ENCODE measurements at regions not wholly inside any gene's neighbourhood (a gene's known extent, or its start where the extent isn't known, plus 50 kb on each side); places are given as distances from the start of the nearest gene placed in this dataset.

GRCh38 chr2:173419506-173419905 is 64.8 kb downstream of the CDCA7 start:
- no peak for DNase-seq

DNA sequence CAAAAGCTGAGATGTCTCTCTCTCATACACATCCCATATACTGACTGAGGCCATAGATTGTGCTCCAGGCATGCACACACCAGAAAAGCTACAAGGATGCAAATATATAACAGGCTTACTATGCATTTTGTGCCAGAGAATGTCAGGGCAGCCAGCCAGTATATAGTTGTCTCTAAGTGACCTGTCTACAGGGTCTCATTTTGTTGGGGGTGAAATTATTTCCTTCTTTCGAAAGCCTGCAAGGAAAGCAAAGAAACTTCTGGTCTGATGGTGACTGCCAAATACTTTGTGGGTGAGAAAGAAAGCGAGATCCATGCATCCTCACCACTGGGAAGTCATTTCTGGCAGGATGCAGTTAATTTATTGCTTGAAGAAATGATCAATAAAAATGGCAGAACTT is 70.2 kb downstream of the CDCA7 start:
- DNase-seq: no peak

- DNase-seq: no peak
Observed at GRCh38 chr2:173427887-173428668, 73.4 kb downstream of the CDCA7 start.

DNA sequence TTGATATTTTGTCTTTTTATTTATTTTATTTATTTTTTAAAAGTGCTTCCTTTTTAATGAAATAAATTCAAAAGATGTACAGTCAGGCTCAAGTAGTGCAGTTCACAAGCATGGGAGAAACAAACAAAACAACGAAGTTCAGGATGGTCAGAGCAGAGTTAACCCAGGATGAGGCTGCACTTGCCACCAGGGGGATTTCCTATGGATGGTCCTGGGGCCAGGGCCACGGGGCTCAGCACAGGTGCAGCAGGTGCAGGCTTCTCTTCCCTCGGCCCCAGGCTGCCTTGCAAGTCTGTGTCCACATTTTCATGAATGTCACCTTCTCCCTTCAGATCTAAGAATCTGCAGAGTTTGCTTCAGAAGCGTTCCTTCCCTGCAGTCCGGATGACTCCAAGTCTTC is 76.5 kb downstream of the CDCA7 start:
- DNase-seq: no peak

DNA sequence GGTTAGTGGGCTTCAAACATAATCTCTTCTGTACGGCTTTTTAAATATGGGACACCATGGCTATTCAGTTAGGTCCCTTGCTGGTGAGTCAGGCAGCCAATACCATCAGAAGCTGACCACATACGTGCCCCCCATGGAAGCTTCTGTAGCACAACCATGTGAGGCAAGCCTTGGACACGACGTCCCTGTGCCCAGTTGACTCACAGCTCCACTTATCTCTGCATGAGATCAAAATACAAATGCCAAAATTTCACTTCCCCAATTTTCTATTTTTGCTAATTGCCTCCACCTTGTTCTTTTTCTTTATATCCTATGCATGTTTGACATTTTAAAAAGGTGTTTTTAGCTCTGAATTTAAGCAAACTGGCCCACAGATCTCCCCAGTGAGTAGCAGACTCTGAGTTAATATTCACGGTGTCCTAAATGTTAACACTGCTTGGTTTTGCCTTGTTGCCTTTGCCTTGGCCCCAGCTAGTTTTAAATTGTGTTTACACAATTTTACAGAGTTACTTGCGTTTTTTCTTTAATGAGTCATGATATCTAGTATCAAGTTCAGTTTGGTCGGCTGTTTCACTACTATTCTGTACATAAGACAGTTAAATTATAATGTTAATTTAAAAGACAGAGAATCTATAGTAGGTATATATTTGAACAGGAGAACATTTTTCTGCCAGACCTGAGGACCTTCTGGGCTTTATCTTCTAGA is 77.5 kb downstream of the CDCA7 start:
- no peak for DNase-seq

DNA sequence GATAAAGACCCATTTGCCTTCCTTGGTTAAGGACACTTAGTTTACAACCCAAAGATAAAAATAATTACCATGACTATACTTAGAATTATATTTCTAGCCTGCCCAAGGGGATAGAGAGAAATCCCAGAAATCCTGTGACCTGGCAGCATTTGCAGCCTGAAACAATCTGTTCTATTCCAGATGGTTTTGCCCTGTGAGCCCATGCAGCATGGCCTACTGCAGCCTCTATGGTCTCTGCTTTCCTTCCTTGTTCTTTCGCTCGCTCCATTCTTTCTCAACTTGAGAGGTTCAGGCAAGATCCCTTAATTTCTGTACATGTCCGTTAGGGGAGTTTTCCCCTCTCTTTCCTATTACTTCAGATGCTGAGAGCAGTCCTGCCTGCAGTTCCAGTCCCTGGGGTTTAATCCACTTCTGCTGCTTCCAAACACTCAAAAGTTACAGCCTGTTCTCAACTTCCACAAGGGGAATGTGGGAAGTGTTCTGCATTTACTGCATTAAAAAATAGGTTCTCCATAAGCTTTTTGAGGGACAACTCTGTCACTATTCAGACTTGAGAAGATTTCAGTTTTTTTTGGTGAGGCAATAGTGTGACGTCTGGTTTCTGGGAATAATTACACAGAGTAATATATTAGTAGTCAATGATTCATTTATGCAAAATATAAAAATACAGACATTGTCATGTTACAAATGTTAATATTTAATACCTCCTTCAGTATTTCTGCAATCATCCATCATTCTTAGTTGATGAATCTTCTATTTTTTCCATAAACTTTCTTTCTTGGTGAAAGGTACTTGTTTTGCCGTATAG is 80.3 kb downstream of the CDCA7 start:
- DNase-seq: no peak

GRCh38 chr2:173435574-173435973 is 80.9 kb downstream of the CDCA7 start:
- DNase-seq: no peak

GRCh38 chr2:173436088-173436487 is 81.4 kb downstream of the CDCA7 start:
- DNase-seq: no peak

DNA sequence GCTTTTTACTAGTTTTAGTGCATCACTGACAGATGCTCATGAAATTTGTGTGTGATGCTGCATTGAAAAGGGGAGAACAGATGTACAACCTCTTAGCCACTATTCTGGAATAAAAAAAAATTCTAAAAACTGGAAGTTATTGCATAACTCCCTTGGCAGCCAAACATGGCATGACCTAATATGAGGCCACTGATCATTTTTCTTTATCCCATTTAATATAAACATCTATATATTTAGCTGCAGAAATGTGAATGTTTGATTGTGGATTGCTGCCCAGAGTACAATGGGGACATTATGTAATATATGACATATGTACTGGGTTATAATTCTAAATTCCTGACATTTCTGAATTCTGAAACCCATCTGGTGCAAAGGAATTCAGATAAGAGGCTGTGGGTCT is 86.5 kb downstream of the CDCA7 start:
- no peak for DNase-seq

- no peak for DNase-seq
Observed at GRCh38 chr2:173442542-173442941, 87.9 kb downstream of the CDCA7 start.

- no peak for DNase-seq
Observed at GRCh38 chr2:173446722-173447121, 92.0 kb downstream of the CDCA7 start.

DNA sequence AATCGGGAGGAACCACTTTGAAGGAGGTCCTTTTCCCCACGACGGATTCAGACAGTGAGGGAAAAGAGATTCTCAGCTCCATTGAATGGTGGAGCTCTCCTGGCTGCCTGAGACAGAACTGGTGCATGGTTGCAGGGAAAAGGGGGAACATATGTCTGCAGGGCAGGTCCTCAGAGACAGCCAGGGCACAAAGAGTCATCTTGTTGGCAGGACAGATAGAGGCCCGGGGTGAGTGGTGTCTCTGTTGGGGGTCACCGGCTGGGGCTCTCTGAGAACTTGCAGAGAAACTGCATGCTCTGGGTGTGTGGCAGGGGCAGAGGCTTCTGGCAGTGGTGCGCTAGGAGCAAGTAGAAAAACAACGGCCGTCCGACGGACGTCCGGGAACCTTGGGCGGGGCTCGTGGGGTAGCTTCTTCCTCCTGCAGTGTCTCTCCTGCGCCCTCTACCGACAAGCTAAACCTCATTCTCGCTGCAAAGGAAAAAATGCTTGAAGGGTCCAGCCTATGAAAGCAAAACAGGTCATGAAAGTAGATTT is 94.3 kb downstream of the CDCA7 start:
- peak; percentile 62 to 66 for DNase-seq

DNA sequence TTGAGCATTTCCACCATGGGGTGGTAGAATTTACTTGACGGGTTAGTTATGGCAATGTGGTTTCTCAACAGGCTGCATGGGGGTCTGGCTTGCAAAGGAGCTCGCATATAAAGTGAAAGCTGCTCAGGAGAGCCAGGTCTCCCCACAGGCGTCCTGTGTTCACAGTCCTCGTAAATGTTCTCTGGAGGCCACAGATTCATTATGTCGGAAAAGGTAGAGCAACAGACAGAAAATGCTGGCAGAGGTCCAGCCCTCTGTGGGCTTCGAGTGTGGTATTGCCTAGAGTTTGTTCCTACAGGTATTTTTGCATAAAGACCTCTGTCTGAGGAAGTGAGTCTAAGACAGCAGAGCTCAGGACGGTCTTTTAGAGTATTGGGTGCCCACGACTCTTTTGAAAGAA is 96.4 kb downstream of the CDCA7 start:
- DNase-seq: no peak

DNA sequence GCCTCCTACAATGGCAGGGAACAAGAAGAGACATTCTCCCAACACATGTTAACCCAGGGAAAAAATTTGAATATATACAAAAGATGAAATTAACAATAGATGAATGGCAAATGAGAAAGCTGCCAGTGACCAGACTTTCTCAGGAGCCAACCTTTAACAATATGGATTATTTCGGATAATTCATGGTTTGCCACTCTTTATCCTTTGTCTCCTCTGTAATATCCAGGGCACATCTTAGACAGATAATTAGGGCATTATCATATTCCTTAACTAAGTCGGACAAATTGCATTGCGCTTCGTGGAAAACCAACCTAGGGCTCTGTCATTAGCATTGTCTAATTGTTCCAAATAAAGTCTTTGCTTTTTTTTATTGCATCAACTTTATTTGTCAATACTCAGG is 97.3 kb downstream of the CDCA7 start:
- DNase-seq: no peak

DNA sequence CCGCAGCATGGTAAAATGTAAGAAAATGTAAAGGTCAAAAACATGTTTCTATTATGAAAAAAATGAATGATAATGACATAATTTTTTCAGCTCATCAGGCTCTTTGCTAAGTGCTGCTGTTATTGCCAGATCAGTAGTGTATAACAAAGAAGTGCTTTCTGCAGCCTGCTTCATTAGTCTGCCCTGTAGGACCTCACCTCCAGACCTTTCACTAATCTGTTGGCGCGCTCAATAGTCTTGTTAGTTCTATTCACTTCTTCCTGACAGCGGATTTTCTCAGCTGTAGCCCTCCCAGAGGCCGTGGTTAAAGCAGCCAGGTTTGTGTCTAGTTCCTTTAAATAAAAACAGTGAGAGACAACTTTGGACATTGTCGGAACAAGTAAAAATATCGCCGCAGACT is 97.7 kb downstream of the CDCA7 start:
- no peak for DNase-seq

DNA sequence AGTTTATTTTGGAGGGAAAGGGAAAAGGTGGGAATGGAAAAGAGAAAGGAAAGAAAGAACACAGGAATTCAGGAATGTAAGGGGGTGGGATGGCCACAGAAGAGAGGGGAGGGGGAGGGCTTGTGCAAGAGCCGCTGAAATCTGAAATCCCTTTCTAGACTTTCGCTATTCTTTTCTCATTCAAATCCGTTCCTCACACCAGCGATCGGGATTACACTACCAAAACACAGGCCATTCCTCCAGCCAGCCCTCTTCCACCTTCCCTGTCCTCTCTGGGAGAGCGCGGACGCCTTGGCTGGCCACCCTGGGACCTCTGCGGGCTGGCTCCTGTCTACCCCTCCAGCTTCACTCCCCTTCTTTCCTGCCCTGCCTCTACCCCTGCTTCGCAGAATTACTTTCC is 102.3 kb downstream of the CDCA7 start:
- no peak for DNase-seq

- no peak for DNase-seq
Observed at GRCh38 chr2:173457366-173457765, 102.7 kb downstream of the CDCA7 start.

DNA sequence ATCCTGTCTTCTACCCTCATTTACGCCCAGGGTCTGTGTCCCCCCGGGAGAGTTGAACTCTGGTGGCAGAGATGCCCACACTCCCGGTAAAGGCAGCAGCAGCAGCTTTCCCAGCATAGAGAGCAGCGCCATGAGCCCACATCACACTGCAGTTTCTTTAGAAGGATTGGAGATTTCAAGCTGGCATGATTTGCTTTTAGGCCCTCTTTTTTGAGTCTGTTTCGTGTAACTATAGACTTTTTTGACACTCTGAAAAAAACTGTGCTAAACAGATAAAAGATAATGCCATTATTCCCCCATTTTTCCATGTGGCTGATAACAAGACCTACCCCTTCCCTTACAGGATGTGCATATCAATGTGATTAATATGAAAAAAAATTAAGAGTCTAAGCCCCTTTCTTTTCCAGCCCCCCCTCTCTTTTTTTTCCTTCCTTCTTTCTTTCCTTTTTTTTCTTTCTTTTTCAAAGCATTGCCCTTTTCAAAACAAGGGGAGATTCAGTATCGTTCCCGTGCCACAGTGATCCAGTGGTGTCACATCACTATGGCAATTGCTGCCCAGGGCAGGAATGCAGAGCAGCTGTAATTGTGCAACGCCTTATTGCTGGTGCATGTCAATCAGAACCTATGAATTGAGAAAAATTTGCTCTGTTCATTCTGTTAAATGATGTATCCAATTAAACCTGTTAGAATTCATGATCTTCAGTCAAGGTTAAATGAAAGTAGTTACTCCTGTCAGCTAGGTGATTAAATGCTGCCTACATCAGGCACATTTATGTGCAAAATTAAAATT is 104.5 kb downstream of the CDCA7 start:
- DNase-seq: no peak

DNA sequence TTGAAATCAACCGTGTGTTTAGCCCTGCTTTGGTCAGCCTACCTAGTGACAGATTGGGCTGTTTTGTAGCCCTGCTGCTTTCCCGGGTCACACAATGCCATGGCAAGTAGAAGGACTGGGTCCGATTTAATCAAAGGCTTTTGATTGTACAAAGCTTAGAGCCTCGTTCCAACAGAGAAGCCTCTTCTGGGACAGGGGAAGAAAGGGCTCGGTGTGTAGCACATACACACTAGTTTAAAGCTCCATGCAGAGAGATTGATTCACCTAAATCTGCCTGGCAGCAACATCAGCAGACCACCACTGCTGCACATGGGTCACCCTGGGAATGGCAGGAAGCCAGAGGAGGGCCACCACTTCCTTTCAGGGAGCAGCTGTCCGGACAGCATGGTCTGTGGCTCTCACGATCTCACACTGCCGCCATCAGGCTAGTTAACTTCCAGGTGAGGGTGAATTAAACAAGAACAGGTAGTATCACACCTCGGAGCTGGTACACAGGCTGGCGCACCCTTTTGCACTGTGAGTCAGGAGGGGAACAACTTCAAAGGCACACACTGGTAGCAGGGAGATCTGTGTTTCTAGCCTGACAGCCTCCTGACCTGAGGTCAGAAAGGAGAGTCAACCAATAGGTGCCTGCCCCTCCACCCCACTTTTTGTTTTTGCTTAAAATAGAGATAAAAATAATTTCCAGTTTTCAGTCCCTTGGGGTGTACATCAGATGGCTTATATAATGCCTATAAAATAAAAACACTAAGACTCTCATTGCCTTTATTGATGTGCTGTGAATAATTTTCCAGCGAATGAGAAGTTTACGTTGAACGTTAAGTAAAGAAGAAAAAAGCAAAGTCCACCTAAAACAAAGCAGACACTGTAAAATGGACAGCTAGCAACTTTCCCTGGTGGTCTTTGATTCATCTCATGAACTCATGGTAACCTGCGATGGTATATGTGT is 108.5 kb downstream of the CDCA7 start:
- DNase-seq: no peak

GRCh38 chr2:173463846-173464245 is 109.2 kb downstream of the CDCA7 start:
- no peak for DNase-seq

DNA sequence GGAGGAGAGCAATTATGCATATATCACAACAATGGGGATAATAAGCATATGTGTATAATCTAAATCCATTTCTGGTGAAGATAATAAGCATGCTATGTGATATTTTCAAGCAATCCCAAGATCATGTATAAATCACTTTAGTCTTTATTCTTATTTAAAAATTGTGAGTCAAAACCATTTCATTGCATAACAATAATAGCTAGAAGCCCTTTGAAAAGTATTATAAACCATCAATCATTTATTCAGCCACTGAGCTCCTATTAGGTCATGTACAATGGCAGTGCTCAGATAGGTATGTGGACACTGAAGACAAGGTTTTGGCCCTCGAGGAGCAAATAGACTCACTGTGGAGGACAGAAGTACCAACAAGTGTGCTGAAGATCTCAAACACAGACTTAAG is 113.1 kb downstream of the CDCA7 start:
- no peak for DNase-seq

Data from stimulated activated CD4-positive, alpha-beta T cell treated with anti-CD3 and anti-CD28 coated beads, Interleukin-2, amount 100 ng/mL, for 48 hours (primary cell).